ENCODE measurements at regions not wholly inside any gene's neighbourhood (a gene's known extent, or its start where the extent isn't known, plus 50 kb on each side); places are given as distances from the start of the nearest gene placed in this dataset.

- Histone ChIP-seq H3K9me3 (ENCODE audit: insufficient read depth, low read length, severe bottlenecking) (no peaks in the 10 kb centered on the region), H3K4me1 (ENCODE audit: insufficient read depth, low read length) (no peaks in the 10 kb centered on the region), H2AFZ (ENCODE audit: low read depth, low read length) (no peak overlapping the region), H3K4me3 (ENCODE audit: low read depth in 1 of 2, low read length in 2 of 2) (no peak overlapping the region), H3K4me2 (ENCODE audit: insufficient read depth, low read length) (no peak overlapping the region), H4K20me1 (ENCODE audit: insufficient read depth, low read length) (no peaks in the 10 kb centered on the region), H3K27ac (ENCODE audit: low read length) (no peak overlapping the region), H3K79me2 (ENCODE audit: insufficient read depth, low read length) (no peaks in the 10 kb centered on the region), H3K36me3 (ENCODE audit: insufficient read depth, low read length) (no peaks in the 10 kb centered on the region), H3K27me3 (ENCODE audit: insufficient read depth, low read length, poor library complexity) (no peaks in the 10 kb centered on the region), H3K9ac (ENCODE audit: low read depth, low read length) (no peak overlapping the region)
- TF ChIP-seq CTCF (IDR thresholded peaks at IDR 0.05; ENCODE audit: borderline replicate concordance, extremely low read depth, low read length, poor library complexity, severe bottlenecking) (no peak), EZH2 (IDR thresholded peaks at IDR 0.05; ENCODE audit: borderline replicate concordance, low read depth, low read length, severe bottlenecking) (no peak)
- ATAC-seq (ENCODE audit: insufficient read depth, low read depth) = peak; percentile 12; the same call in 1 of the 3 replicates
- DNase-seq = no peak
These were observed 2108.9 kb upstream of the TENM3 start for GRCh38 chr4:180134091-180134866.

- Histone ChIP-seq H3K36me3 (ENCODE audit: insufficient read depth, low read length) (no peaks in the 10 kb centered on the region), H4K20me1 (ENCODE audit: insufficient read depth, low read length) (no peaks in the 10 kb centered on the region), H3K9me3 (ENCODE audit: insufficient read depth, low read length, severe bottlenecking) (no peaks in the 10 kb centered on the region), H3K27ac (ENCODE audit: low read length) (no peak overlapping the region), H3K27me3 (ENCODE audit: insufficient read depth, low read length, poor library complexity) (no peaks in the 10 kb centered on the region), H3K4me3 (ENCODE audit: low read depth in 1 of 2, low read length in 2 of 2) (no peak overlapping the region), H3K4me2 (ENCODE audit: insufficient read depth, low read length) (no peak overlapping the region), H2AFZ (ENCODE audit: low read depth, low read length) (no peak overlapping the region), H3K9ac (ENCODE audit: low read depth, low read length) (no peak overlapping the region), H3K79me2 (ENCODE audit: insufficient read depth, low read length) (no peaks in the 10 kb centered on the region), H3K4me1 (ENCODE audit: insufficient read depth, low read length) (no peaks in the 10 kb centered on the region)
- no peak for TF ChIP-seq CTCF (IDR thresholded peaks at IDR 0.05; ENCODE audit: borderline replicate concordance, extremely low read depth, low read length, poor library complexity, severe bottlenecking)
- no peak for TF ChIP-seq EZH2 (IDR thresholded peaks at IDR 0.05; ENCODE audit: borderline replicate concordance, low read depth, low read length, severe bottlenecking)
- no peak for ATAC-seq (ENCODE audit: insufficient read depth, low read depth)
- no peak for DNase-seq
These were observed 2101.5 kb upstream of the TENM3 start for GRCh38 chr4:180141734-180142133.

GRCh38 chr4:180148737-180149136, 2094.5 kb upstream of the TENM3 start:
- Histone ChIP-seq H3K27me3 (ENCODE audit: insufficient read depth, low read length, poor library complexity) (no peaks in the 10 kb centered on the region), H3K9me3 (ENCODE audit: insufficient read depth, low read length, severe bottlenecking) (no peaks in the 10 kb centered on the region), H3K9ac (ENCODE audit: low read depth, low read length) (no peak overlapping the region), H3K4me3 (ENCODE audit: low read depth in 1 of 2, low read length in 2 of 2) (no peak overlapping the region), H4K20me1 (ENCODE audit: insufficient read depth, low read length) (no peaks in the 10 kb centered on the region), H3K79me2 (ENCODE audit: insufficient read depth, low read length) (no peaks in the 10 kb centered on the region), H3K27ac (ENCODE audit: low read length) (no peak overlapping the region), H2AFZ (ENCODE audit: low read depth, low read length) (no peak overlapping the region), H3K4me2 (ENCODE audit: insufficient read depth, low read length) (no peak overlapping the region), H3K36me3 (ENCODE audit: insufficient read depth, low read length) (no peaks in the 10 kb centered on the region), H3K4me1 (ENCODE audit: insufficient read depth, low read length) (no peaks in the 10 kb centered on the region)
- TF ChIP-seq EZH2 (IDR thresholded peaks at IDR 0.05; ENCODE audit: borderline replicate concordance, low read depth, low read length, severe bottlenecking) (no peak), CTCF (IDR thresholded peaks at IDR 0.05; ENCODE audit: borderline replicate concordance, extremely low read depth, low read length, poor library complexity, severe bottlenecking) (no peak)
- ATAC-seq (ENCODE audit: insufficient read depth, low read depth) = no peak
- DNase-seq = no peak
